HG03378 (cell line): ENCODE measurements at regions not wholly inside any gene's neighbourhood (a gene's known extent, or its start where the extent isn't known, plus 50 kb on each side); places are given as distances from the start of the nearest gene placed in this dataset.

Source experiments
- ATAC-seq: cut with Tn5 transposase; IDR thresholded peaks from one replicate; pipeline ENCODE4 v1.9.1; 2021; ENCODE audit warnings: mild to moderate bottlenecking, moderate library complexity; ENCODE audit not compliant: unreplicated experiment

DNA sequence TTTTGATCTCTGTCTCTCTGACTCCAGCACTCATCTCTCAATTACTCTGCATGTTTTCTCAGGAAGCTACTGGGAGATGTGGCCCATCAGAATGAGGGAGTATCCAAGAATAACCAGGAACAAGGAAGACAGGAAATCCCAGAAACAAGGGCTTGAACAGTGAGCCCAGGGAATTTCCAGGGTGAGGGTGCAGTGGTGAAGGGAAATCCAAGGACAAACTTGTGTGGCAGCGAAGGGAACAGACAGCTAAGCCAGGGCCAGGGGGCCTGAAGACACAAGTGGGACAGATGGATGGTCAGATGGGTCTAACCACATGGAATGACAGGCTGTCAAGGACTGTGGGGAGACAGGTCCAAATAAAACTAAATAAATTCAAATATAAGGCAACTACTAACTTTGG is 121.8 kb upstream of the ERRFI1 start:
- ATAC-seq, result no peak

DNA sequence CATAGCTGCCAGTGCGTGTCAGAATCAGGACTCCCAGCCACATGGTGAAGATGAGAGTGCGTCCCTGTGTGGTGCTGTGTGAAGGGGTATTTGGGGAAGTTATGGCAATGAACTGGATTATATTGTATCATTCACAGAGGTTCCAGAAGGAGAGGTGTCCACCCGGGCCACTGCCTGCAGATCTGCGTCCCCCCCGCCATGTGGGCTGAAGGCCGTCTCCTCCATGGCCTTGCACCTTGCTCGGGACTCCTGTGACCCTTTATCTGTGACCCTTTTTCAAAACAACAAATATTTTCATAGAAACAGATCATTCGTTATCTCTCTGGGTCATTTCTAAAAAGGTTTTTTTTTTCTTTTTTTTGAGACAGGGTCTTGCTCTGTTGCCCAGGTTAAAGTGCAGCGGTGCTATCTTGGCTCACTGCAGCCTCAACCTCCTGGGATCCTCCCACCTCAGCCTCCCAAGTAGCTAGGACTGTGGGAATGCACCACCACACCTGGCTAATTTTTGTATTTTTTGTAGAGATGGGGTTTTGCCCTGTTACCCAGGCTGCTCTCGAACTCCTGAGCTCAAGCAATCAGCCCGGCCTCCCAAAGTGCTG is 120.2 kb upstream of the ERRFI1 start:
- no peak for ATAC-seq

DNA sequence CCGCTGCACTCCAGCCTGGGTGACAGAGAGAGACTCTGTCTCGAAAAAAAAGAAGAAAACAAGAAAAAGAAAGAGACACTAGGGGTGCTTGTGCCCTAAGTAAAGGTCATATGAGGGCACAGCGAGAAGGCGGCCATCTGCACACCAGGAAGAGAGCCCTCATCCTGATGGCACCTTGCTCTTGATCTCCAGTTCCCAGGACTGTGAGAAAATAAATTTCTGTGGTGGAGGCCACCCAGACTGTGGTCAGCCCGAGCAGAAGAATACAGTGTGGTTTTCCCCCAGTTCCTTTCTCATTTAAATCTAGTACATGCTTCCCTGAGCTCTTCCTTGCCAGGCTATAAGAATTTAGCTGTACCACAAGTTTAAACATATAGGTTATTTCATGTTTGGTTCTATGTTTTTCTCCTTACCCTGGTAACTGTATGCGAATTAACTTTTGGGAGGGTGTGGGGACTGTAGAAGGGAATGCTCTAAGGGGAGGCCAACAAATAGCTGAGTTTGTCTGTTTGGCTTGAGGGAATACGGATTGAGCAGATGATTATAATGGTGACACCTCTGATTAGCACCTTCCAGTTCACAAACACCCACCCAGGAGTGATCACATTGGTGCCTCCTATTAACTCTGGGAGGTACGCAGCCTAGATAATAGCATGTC is 119.6 kb upstream of the ERRFI1 start:
- ATAC-seq, result no peak

GRCh38 chr1:8144323-8144722 is 118.2 kb upstream of the ERRFI1 start:
- ATAC-seq, result no peak

DNA sequence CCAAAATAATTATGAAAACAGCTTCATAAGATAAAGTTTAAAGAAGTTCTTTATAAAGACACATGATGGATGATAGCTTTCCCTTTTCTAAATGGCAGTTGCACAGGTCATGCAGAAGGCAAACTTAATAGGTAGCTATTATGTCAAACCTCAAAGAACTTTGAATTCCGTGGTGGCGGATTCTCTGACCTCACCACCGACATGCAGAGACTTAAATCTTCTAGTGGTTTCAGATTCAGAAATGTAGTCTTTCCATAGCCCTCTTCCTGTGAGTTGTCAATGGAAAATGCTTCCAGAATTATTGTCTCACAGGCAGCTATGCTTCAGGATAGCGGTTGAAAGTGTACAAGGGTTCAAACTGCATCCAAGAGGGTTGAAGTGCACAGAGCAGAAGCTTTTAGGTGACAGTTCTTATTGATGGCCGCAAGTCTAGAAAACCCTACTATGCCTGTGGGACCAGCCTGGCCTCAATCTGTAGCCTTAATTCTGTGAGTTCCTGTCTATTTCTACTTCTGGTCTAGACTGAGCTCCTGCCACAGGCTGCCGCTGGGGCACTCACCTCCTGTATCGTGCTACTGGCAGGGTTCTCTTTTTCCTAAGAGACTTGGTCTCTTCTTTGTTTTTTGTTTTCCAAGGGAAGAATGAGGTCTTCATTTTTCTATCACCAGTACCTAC is 117.0 kb upstream of the ERRFI1 start:
- no peak for ATAC-seq

- ATAC-seq, result no peak
These were observed 113.8 kb upstream of the ERRFI1 start for GRCh38 chr1:8139941-8140340.

GRCh38 chr1:8139383-8139782 is 113.3 kb upstream of the ERRFI1 start:
- ATAC-seq, result no peak

DNA sequence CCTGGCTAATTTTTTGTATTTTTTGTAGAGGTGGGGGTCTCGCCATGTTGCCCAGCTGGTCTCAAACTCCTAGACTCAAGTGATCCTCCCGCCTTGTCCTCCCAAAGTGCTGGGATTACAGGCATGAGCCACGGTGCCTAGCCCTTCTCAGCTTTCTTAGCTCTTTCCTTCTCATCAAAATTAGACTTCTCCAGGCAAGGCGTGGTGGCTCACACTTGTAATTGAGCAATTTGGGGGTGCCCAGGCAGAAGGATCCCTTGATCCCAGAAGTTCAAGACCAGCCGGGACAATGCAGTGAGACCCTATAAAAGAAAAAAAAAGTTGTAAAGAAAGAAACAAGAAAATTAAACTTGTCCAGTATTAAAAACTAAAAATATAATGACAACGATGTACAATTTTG is 112.6 kb upstream of the ERRFI1 start:
- no peak for ATAC-seq

- ATAC-seq, result no peak
These were observed 111.6 kb upstream of the ERRFI1 start for GRCh38 chr1:8137481-8138244.

- no peak for ATAC-seq
These were observed 110.7 kb upstream of the ERRFI1 start for GRCh38 chr1:8136766-8137165.

DNA sequence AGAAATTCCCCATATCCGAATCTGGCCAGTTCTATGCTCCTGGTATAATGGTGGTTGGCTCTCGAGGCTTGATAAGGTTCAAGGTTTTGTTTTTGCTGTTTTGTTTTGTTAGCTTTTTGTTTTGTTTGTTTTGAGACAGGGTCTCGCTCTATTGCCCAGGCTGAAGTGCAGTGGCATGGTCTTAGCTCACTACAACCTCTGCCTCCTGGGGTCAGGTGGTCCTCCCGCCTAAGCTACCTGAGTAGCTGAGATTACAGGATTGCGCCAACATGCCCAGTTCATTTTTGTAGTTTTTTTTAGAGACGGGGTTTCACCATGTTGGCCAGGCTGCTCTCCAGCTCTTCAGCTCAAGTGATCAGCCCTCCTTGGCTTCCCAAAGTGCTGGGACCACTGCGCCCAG is 109.1 kb upstream of the ERRFI1 start:
- ATAC-seq, result no peak

GRCh38 chr1:8134546-8135235 is 108.6 kb upstream of the ERRFI1 start:
- no peak for ATAC-seq

- ATAC-seq, result no peak
These were observed 107.7 kb upstream of the ERRFI1 start for GRCh38 chr1:8133657-8134430.

DNA sequence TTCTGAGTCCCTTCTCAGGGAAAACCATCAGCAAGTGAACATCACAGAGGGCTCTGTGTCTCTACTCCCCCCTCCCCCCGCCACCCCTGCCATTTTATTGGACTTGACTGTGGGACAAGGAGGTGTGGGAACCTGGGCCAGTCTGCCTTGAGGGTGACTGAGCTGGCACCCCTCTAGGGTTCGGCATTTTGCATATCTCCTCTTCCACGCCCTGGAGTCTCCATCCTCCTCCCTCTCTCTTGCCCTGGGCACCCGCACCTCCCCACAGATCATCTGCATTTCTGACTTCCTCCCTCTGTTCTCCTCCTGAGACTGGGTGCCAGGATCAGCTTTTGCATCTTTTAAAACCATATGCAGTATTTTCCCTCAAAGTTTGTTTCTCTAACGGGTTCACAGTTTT is 107.1 kb upstream of the ERRFI1 start:
- ATAC-seq, result no peak

- no peak for ATAC-seq
These were observed 101.1 kb upstream of the ERRFI1 start for GRCh38 chr1:8127171-8127641.

- ATAC-seq, result no peak
These were observed 96.6 kb upstream of the ERRFI1 start for GRCh38 chr1:8122477-8123407.

DNA sequence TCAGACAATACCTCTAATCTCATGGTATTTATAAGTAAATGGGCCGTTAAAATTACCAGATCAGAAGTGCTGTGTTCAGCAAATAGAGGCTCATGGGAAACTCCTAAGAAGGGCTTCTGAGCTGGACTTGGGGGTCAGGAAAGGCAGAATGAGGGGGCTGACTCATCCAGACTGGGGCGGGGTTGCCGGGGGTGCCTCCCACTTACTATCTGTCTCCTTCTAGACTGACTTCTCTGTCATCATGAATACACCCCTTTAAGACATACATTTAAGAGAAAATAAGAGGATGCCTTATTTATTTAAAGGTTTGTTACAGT is 96.0 kb upstream of the ERRFI1 start:
- no peak for ATAC-seq

DNA sequence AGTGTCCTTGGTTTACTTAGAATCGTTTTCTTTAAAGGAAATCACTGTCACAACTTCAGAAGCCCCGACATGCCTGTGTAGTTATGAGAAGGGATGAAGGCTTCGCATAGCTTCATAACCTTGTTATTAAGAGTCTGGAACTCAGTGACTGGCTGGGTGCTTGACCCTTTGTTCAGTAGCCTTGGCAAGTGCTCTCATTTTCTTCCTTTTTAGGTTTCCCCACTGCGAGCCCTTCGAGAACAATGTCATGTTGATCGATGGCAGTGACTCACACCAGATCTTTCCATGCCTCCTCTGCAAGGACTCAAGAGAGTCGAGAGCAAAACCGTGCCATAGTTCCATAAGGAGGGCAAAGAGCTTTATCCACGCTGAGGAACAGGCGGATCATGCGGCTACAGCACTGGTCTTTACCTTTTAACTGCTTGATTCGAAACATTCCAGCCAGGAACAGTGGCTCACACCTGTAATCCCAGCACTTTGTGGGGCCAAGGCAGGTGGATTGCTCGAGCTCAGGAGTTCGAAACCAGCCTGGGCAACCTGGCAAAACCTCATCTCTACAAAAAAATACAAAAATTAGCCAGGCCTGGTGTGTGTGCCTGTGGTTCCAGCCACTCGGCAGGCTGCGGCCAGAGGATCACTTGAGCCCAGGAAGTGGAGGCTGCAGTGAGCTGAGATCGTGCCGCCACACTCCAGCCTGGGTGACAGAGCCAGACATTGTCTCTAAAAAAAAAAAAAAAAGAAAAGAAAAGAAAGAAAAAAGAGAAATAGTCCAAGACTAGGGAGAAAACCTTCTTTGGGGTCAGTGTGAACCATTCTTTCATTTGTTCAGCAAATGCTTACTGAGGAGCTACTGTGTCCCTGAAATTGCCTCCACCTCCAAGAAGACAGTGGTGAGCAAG is 95.4 kb upstream of the ERRFI1 start:
- ATAC-seq, result no peak
